Esophagus muscularis mucosa (tissue), 4 donors: ENCODE measurements at regions not wholly inside any gene's neighbourhood (a gene's known extent, or its start where the extent isn't known, plus 50 kb on each side); places are given as distances from the start of the nearest gene placed in this dataset.

Experiments used
- DNase-seq: peaks from one replicate; pipeline ENCODE4 v3.0.0-alpha.2; 2017; ENCODE audit errors: extremely low spot score
- H3K27ac ChIP-seq, 4 donors: fragments of 200-600 bp; sonication (generic); replicated peaks in 1 of 4; 1 replicate in 3 of 4; 2 replicates in 1 of 4; pipeline ENCODE4 v1.5.1; 2016 to 2019; ENCODE audit warnings: mild to moderate bottlenecking in 1 of 4
- H3K27me3 ChIP-seq, 4 donors: fragments of 200-600 bp; sonication (generic); one replicate each; pipeline versions ENCODE4 v1.5.1 to v1.6.0; 2016 to 2019
- H3K36me3 ChIP-seq, 4 donors: fragments of 200-600 bp; sonication (generic); one replicate each; pipeline ENCODE4 v1.5.1; 2016 to 2019
- H3K4me1 ChIP-seq, 4 donors: fragments of 200-600 bp; sonication (generic); one replicate each; pipeline ENCODE4 v1.5.1; 2016 to 2019
- H3K4me3 ChIP-seq, 4 donors: fragments of 200-600 bp; sonication (generic); 1 replicate in 2 of 4; 2 replicates in 2 of 4; pipeline ENCODE4 v1.5.1; 2016 to 2019; ENCODE audit warnings: mild to moderate bottlenecking in 4 of 4, moderate library complexity in 1 of 4
- H3K9me3 ChIP-seq, 4 donors: fragments of 200-600 bp; sonication (generic); 1 replicate in 3 of 4; 2 replicates in 1 of 4; pipeline ENCODE4 v1.5.1; 2016 to 2019
- EP300 ChIP-seq: sonication (generic); formaldehyde crosslinking; IDR thresholded peaks from one replicate; pipeline ENCODE4 v1.6.1; 2017; ENCODE audit warnings: antibody characterized with exemption
- POLR2A ChIP-seq: fragments of 450-650 bp; IDR thresholded peaks from one replicate; pipeline ENCODE4 v1.6.1; 2017; ENCODE audit warnings: antibody characterized with exemption, moderate library complexity, mild to moderate bottlenecking, low read depth
- POLR2AphosphoS5 ChIP-seq, 2 donors: sonication (generic); formaldehyde crosslinking; IDR thresholded peaks; one replicate each; pipeline ENCODE4 v1.6.1; 2017; ENCODE audit warnings: antibody characterized with exemption in 2 of 2
- WGBS: methylation state at CpG from one replicate; pipeline ENCODE4 v1.1.5; 2018; 5-methylcytosine and 5-hydroxymethylcytosine counted together
- intact Hi-C: fragments of 100-400 bp; cut with DNase I; formaldehyde crosslinking; loops from one replicate; pipeline ENCODE4 v1.15.1; 2023
- TF ChIP-seq, protein P1 (sequence below), 3 experiments: fragments of 200-600 bp in 2 of 3; fragments of 450-650 bp in 1 of 3; sonication (generic) in 2 of 3; IDR thresholded peaks; one replicate each; pipeline ENCODE4 v1.5.1; 2017 to 2019; ENCODE audit warnings: antibody characterized with exemption in 3 of 3, mild to moderate bottlenecking in 2 of 3, moderate library complexity in 1 of 3

DNA sequence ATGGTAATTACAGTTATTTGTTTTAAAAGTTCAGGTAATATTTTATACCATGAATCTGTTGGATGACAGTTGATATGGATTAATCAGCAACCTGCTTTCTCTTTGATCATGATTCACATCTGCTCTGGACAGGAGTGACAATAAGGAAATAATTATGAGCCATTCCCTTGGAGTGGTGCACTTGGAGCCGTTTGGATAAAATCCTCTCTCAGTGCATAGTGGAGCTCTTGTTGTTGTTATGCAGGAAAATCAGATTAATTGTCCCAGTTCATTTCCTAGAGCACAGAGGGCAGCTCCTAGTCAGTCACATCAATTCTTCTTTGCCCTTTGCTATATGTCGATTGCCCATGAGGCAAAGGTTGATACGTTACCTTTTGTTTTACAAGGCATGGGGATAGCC is 668.3 kb upstream of the NR3C2 start:
- Histone ChIP-seq H3K27ac (no peak overlapping the region), H3K9me3 (peaks cover 0 to 3% (median 0%) of the 10 kb centered on the region in 4 donors), H3K4me1 (no peaks in the 10 kb centered on the region), H3K36me3 (no peaks in the 10 kb centered on the region), H3K27me3 (no peaks in the 10 kb centered on the region), H3K4me3 (no peak overlapping the region)
- intact Hi-C loops, result no loop called here
- DNase-seq, result no peak
- TF ChIP-seq EP300 (no peak), POLR2AphosphoS5 (IDR thresholded peaks at IDR 0.05) (no peak), POLR2A (no peak)
- TF ChIP-seq, protein P1, sequence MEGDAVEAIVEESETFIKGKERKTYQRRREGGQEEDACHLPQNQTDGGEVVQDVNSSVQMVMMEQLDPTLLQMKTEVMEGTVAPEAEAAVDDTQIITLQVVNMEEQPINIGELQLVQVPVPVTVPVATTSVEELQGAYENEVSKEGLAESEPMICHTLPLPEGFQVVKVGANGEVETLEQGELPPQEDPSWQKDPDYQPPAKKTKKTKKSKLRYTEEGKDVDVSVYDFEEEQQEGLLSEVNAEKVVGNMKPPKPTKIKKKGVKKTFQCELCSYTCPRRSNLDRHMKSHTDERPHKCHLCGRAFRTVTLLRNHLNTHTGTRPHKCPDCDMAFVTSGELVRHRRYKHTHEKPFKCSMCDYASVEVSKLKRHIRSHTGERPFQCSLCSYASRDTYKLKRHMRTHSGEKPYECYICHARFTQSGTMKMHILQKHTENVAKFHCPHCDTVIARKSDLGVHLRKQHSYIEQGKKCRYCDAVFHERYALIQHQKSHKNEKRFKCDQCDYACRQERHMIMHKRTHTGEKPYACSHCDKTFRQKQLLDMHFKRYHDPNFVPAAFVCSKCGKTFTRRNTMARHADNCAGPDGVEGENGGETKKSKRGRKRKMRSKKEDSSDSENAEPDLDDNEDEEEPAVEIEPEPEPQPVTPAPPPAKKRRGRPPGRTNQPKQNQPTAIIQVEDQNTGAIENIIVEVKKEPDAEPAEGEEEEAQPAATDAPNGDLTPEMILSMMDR (IDR thresholded peaks at IDR 0.05), result no peak
- WGBS, result 91% methylated on average over 3 of the region's 3 CpGs

DNA sequence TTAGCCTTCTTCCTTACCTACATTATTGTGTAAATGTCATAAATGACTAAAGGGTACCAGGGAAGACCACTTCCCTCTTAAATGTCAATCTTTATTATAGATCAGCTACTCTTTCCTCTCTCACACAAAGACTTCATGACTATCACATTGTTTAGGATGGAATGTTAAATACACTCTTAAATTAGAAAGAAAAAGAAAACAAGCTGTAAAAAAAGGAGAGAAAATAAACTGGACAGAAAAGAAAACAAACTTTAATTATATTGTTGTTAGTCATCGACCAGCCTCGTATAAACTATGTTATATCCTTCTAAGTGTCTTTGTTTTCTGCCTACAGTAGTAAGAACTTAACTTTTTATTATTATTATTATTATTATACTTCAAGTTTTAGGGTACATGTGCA is 666.4 kb upstream of the NR3C2 start:
- DNase-seq, result no peak
- Histone ChIP-seq H3K27ac (no peak overlapping the region), H3K4me1 (no peaks in the 10 kb centered on the region), H3K27me3 (no peaks in the 10 kb centered on the region), H3K9me3 (no peaks in the 10 kb centered on the region), H3K36me3 (no peaks in the 10 kb centered on the region), H3K4me3 (no peak overlapping the region)
- 88% methylated on average over 2 of the region's 2 CpGs for WGBS
- intact Hi-C loops, result no loop called here
- TF ChIP-seq POLR2A (no peak), EP300 (no peak), POLR2AphosphoS5 (IDR thresholded peaks at IDR 0.05) (no peak)
- TF ChIP-seq, protein P1 (IDR thresholded peaks at IDR 0.05), result no peak

DNA sequence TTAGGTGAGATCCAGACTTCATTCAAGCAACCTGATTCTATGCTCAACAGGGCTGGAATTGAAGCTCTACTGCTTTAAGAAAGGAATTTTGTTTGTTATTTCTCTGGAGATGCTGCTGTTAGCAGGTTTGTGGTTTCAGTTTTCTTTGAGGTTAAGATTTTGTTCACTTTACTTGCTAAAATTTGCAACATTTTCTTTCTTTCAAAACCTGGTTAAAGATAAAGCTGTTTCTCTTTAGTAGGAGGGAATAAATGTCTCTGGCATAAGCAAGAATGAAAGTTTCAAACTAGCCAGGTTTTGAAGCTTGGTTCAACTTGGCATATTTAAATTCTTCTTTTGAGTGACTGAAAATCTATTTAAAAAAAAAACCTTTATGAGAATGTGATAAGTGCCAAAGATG is 660.6 kb upstream of the NR3C2 start:
- intact Hi-C loops, result no loop called here
- no peak for DNase-seq
- H3K36me3 ChIP-seq, result no peaks in the 10 kb centered on the region
- no peaks in the 10 kb centered on the region for H3K27me3 ChIP-seq
- H3K9me3 ChIP-seq, result peaks cover 0 to 3% (median 0%) of the 10 kb centered on the region in 4 donors
- TF ChIP-seq POLR2A (no peak), POLR2AphosphoS5 (IDR thresholded peaks at IDR 0.05) (no peak), EP300 (no peak)
- TF ChIP-seq, protein P1 (IDR thresholded peaks at IDR 0.05), result no peak
- H3K4me1 ChIP-seq, result no peaks in the 10 kb centered on the region
- H3K4me3 ChIP-seq, result no peak overlapping the region
- no peak overlapping the region for H3K27ac ChIP-seq

DNA sequence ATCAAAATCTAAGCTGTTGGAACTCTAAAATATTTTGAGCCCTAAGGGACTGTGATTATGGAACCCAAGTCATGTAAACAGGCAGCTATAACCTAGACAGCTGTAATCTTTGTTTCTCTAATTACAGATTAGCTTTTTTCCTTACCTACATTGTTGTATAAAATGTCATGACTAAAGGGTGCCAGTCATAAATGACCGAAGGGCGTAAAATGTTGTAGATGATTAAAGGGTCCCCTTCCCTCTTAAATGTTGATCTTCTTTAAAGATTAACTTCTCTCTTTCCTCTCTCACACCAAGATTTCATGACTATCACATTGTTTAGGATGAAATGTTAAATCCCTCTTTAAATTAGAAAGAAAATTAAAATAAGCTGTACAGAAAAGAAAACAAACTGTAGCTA is 659.4 kb upstream of the NR3C2 start:
- Histone ChIP-seq H3K4me3 (no peak overlapping the region), H3K27me3 (no peaks in the 10 kb centered on the region), H3K27ac (no peak overlapping the region), H3K4me1 (no peaks in the 10 kb centered on the region), H3K36me3 (no peaks in the 10 kb centered on the region), H3K9me3 (peaks cover 0 to 10% (median 3%) of the 10 kb centered on the region in 4 donors)
- intact Hi-C loops, result no loop called here
- TF ChIP-seq, protein P1 (IDR thresholded peaks at IDR 0.05), result no peak
- TF ChIP-seq POLR2A (no peak), POLR2AphosphoS5 (IDR thresholded peaks at IDR 0.05) (no peak), EP300 (no peak)
- no peak for DNase-seq
- 97% methylated on average over 2 of the region's 2 CpGs for WGBS

DNA sequence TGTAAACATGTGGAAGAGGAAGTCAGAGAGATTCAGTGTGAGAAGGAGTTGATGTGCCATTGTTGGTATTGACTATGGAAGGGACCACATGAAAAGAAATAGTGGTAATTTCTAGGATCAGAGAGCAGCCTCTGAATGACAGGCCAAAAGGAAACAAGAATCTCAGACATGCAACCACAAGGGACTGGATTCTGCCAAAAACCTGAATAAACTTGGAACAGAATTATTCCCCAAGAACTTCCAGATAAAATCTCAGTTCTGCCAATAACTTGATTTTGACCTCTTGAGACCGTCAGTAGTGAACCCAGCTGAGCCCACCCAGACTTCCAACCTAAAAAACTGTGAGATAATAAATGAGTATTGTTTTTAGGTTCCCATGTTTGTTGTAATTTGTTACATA is 653.6 kb upstream of the NR3C2 start:
- no peaks in the 10 kb centered on the region for H3K36me3 ChIP-seq
- no peaks in the 10 kb centered on the region for H3K4me1 ChIP-seq
- peaks cover 0 to 21% (median 14%) of the 10 kb centered on the region in 4 donors for H3K9me3 ChIP-seq
- H3K27ac ChIP-seq, result no peak overlapping the region
- intact Hi-C loops, result no loop called here
- WGBS, result 57% methylated on average over 1 of the region's 1 CpG
- no peak for DNase-seq
- TF ChIP-seq POLR2A (no peak), POLR2AphosphoS5 (IDR thresholded peaks at IDR 0.05) (no peak), EP300 (no peak)
- TF ChIP-seq, protein P1 (IDR thresholded peaks at IDR 0.05), result no peak
- H3K27me3 ChIP-seq, result no peaks in the 10 kb centered on the region
- H3K4me3 ChIP-seq, result no peak overlapping the region
